H9 (cell line): ENCODE measurements at regions not wholly inside any gene's neighbourhood (a gene's known extent, or its start where the extent isn't known, plus 50 kb on each side); places are given as distances from the start of the nearest gene placed in this dataset.

Source experiments
- DNase-seq: peaks from one replicate; pipeline ENCODE4 v3.0.0-alpha.2; 2017
- H2AFZ ChIP-seq: one replicate; pipeline ENCODE4 v1.6.1; 2013; ENCODE audit warnings: mild to moderate bottlenecking, low read length, control low read depth, moderate library complexity
- H2AK5ac ChIP-seq: 2 replicates; pipeline ENCODE4 v1.6.1; 2013; ENCODE audit warnings: low read length, control low read depth, mixed read lengths; ENCODE audit not compliant: insufficient read length
- H2BK120ac ChIP-seq: one replicate; pipeline ENCODE4 v1.6.1; 2013; ENCODE audit warnings: low read depth, mild to moderate bottlenecking, low read length, control low read depth, inconsistent platforms; ENCODE audit not compliant: poor library complexity, severe bottlenecking
- H2BK12ac ChIP-seq: 2 replicates; pipeline ENCODE4 v1.6.1; 2013; ENCODE audit warnings: low read length, control low read depth, mixed read lengths, low read depth; ENCODE audit not compliant: insufficient read length
- H2BK15ac ChIP-seq: 2 replicates; pipeline ENCODE4 v1.6.1; 2013; ENCODE audit warnings: low read depth, low read length, control low read depth
- H2BK20ac ChIP-seq: one replicate; pipeline ENCODE4 v1.6.1; 2013; ENCODE audit warnings: low read depth, mild to moderate bottlenecking, low read length, control low read depth, inconsistent platforms; ENCODE audit not compliant: poor library complexity, severe bottlenecking
- H2BK5ac ChIP-seq: 2 replicates; pipeline ENCODE4 v1.6.1; 2013; ENCODE audit warnings: low read length, control low read depth, mixed read lengths; ENCODE audit not compliant: insufficient read length
- H3K14ac ChIP-seq: 2 replicates; pipeline ENCODE4 v1.6.1; 2013; ENCODE audit warnings: low read length, control low read depth; ENCODE audit not compliant: insufficient read depth
- H3K18ac ChIP-seq: 2 replicates; pipeline ENCODE4 v1.6.1; 2013; ENCODE audit warnings: low read depth, mild to moderate bottlenecking, mixed read lengths, low read length, control low read depth; ENCODE audit not compliant: insufficient read length
- H3K23ac ChIP-seq: 2 replicates; pipeline ENCODE4 v1.6.1; 2013; ENCODE audit warnings: low read length, control low read depth, mixed read lengths, low read depth; ENCODE audit not compliant: insufficient read length
- H3K23me2 ChIP-seq: 2 replicates; pipeline ENCODE4 v1.6.1; 2013; ENCODE audit warnings: low read depth, mild to moderate bottlenecking, mixed read lengths, low read length, control low read depth; ENCODE audit not compliant: insufficient read length, poor library complexity, severe bottlenecking
- H3K27ac ChIP-seq: 2 replicates; pipeline ENCODE4 v1.5.1; 2013; ENCODE audit warnings: low read length, control low read depth, mixed read lengths, low read depth; ENCODE audit not compliant: insufficient read length
- H3K27me3 ChIP-seq: 2 replicates; pipeline ENCODE4 v1.6.1; 2013; ENCODE audit warnings: low read length, control low read depth, inconsistent platforms; ENCODE audit not compliant: insufficient read depth
- H3K4ac ChIP-seq: 2 replicates; pipeline ENCODE4 v1.6.1; 2013; ENCODE audit warnings: low read depth, mild to moderate bottlenecking, control low read depth, inconsistent platforms, low read length, moderate library complexity
- H3K4me1 ChIP-seq: 2 replicates; pipeline ENCODE4 v1.6.1; 2013; ENCODE audit warnings: low read length, control low read depth, inconsistent platforms; ENCODE audit not compliant: insufficient read depth
- H3K4me2 ChIP-seq: 2 replicates; pipeline ENCODE4 v1.6.1; 2013; ENCODE audit warnings: low read length, control low read depth, mixed read lengths; ENCODE audit not compliant: insufficient read length, insufficient read depth
- H3K56ac ChIP-seq: 2 replicates; pipeline ENCODE4 v1.6.1; 2013; ENCODE audit warnings: low read depth, mild to moderate bottlenecking, mixed read lengths, low read length, control low read depth; ENCODE audit not compliant: insufficient read length
- H3K79me1 ChIP-seq: 2 replicates; pipeline ENCODE4 v1.6.1; 2013; ENCODE audit warnings: low read depth, mild to moderate bottlenecking, moderate library complexity, low read length, control low read depth, inconsistent platforms; ENCODE audit not compliant: insufficient read depth, poor library complexity, severe bottlenecking
- H3K79me2 ChIP-seq: 2 replicates; pipeline ENCODE4 v1.6.1; 2013; ENCODE audit warnings: low read length, control low read depth, inconsistent platforms; ENCODE audit not compliant: insufficient read depth
- H3K9ac ChIP-seq: 2 replicates; pipeline ENCODE4 v1.6.1; 2013; ENCODE audit warnings: low read length, control low read depth, mixed read lengths; ENCODE audit not compliant: insufficient read length; ENCODE audit errors: extremely low read depth
- H3K9me3 ChIP-seq: one replicate; pipeline ENCODE4 v1.6.1; 2013; ENCODE audit warnings: low read depth, low read length, inconsistent platforms; ENCODE audit not compliant: control insufficient read depth
- H3T11ph ChIP-seq: one replicate; pipeline ENCODE4 v1.6.1; 2013; ENCODE audit warnings: mild to moderate bottlenecking, low read length, control low read depth, inconsistent platforms
- H4K20me1 ChIP-seq: one replicate; pipeline ENCODE4 v1.6.1; 2013; ENCODE audit not compliant: control insufficient read depth, insufficient read length, insufficient read depth
- H4K5ac ChIP-seq: 2 replicates; pipeline ENCODE4 v1.6.1; 2013; ENCODE audit warnings: low read depth, mild to moderate bottlenecking, mixed read lengths, low read length, control low read depth; ENCODE audit not compliant: insufficient read length
- H4K8ac ChIP-seq: replicated peaks from 2 replicates; pipeline ENCODE4 v1.6.1; 2013; ENCODE audit warnings: low read length, control low read depth, mixed read lengths, low read depth; ENCODE audit not compliant: insufficient read length
- H4K91ac ChIP-seq: 2 replicates; pipeline ENCODE4 v1.6.1; 2013; ENCODE audit warnings: low read depth, mild to moderate bottlenecking, moderate library complexity, mixed read lengths, low read length, control low read depth; ENCODE audit not compliant: insufficient read length
- H3K27ac Mint-ChIP-seq, 3 experiments: 2 replicates in 2 of 3; 3 replicates in 1 of 3; pipeline ENCODE4 v1.8.0; 2020 to 2021; ENCODE audit warnings: mixed read lengths in 3 of 3, mild to moderate bottlenecking in 1 of 3, moderate library complexity in 1 of 3
- H3K27me3 Mint-ChIP-seq: 2 replicates; pipeline ENCODE4 v1.8.0; 2021; ENCODE audit warnings: low read depth, mild to moderate bottlenecking, moderate library complexity, mixed read lengths
- H3K36me3 Mint-ChIP-seq, 3 experiments: 2 replicates in 2 of 3; 3 replicates in 1 of 3; pipeline ENCODE4 v1.8.0; 2020 to 2021; ENCODE audit warnings: low read depth in 3 of 3, mixed read lengths in 3 of 3; ENCODE audit not compliant: insufficient read depth in 1 of 3
- H3K4me1 Mint-ChIP-seq, 2 experiments: 2 replicates each; pipeline ENCODE4 v1.8.0; 2020; ENCODE audit warnings: mixed read lengths in 2 of 2
- H3K4me3 Mint-ChIP-seq, 2 experiments: 2 replicates in 1 of 2; 3 replicates in 1 of 2; pipeline ENCODE4 v1.8.0; 2020 to 2021; ENCODE audit warnings: mild to moderate bottlenecking in 2 of 2, mixed read lengths in 2 of 2, moderate library complexity in 1 of 2
- H3K9me3 Mint-ChIP-seq, 2 experiments: 2 replicates in 1 of 2; 3 replicates in 1 of 2; pipeline ENCODE4 v1.8.0; 2020; ENCODE audit warnings: mild to moderate bottlenecking in 2 of 2, mixed read lengths in 2 of 2, moderate library complexity in 1 of 2
- WGBS: extraction: QIAGEN DNeasy Blood & Tissue Kit; methylation state at CpG from one replicate; pipeline ENCODE4 v1.1.7; 2013; ENCODE audit warnings: missing lambda C conversion rate, low lambda C conversion rate, mixed read lengths; ENCODE audit not compliant: insufficient read length; ENCODE audit errors: extremely low coverage; 5-methylcytosine and 5-hydroxymethylcytosine counted together
- TF ChIP-seq, protein P1 (sequence below): fragments of 200-600 bp; sonication (generic); conservative IDR thresholded peaks from 3 replicates; pipeline ENCODE4 v1.8.0; 2021; ENCODE audit warnings: antibody characterized with exemption, mild to moderate bottlenecking

DNA sequence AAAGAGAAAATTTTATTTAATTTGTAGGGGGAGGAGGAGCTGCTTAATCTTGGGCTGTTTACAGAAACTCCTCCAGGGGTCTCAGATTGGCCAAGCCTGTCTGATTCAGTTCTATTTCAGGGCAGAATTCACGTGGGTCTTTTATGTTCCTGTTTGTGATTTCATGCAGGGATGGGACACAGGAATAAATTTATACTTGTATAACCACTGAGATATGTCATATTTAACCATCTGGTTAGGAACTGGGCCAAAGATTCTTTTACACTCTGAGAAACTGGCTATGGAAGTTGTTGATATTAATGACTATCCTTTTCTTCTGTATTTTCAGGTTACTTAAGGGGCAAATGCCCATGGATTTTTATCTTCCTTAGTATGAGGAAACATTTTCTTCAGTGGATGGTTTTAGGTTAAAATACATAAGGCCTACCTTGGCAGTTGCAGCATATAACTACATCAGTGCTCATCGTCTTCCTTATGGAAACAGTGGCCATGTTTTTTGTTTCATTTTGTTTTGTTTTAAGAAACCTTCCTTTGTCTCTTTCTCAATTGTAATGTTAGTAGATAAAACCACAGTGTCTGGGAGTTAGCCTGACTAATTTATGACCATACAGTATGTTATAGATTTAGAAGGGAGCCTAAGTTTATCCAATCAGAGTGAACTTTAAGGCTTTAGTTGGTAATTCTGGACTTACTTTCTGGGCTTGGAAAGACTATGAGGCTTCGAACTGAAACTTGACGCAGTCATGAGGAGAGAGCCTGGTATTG lies 132.4 kb upstream of the ANO3 start:
- no peak overlapping the region for H3K27ac Mint-ChIP-seq

More for the DNA sequence above, 132.4 kb upstream of the ANO3 start:
- H2BK120ac ChIP-seq: no peak overlapping the region
- H3K56ac ChIP-seq: no peak overlapping the region
- H2BK5ac ChIP-seq: no peak overlapping the region
- H3K9me3 ChIP-seq: no peaks in the 10 kb centered on the region
- Mint-ChIP-seq H3K27me3 (no peaks in the 10 kb centered on the region), H3K4me3 (no peak overlapping the region), H3K9me3 (no peaks in the 10 kb centered on the region), H3K4me1 (no peaks in the 10 kb centered on the region), H3K36me3 (no peaks in the 10 kb centered on the region)
- H2AFZ ChIP-seq: no peak overlapping the region
- H3K14ac ChIP-seq: no peak overlapping the region
- H3K79me1 ChIP-seq: no peaks in the 10 kb centered on the region
- no peak overlapping the region for H2BK15ac ChIP-seq
- no peak for DNase-seq
- no peaks in the 10 kb centered on the region for H3K27me3 ChIP-seq
- H3T11ph ChIP-seq: no peak overlapping the region
- H2BK20ac ChIP-seq: no peak overlapping the region
- no peaks in the 10 kb centered on the region for H3K23me2 ChIP-seq
- H2BK12ac ChIP-seq: no peak overlapping the region
- H3K23ac ChIP-seq: no peak overlapping the region
- no peak overlapping the region for H2AK5ac ChIP-seq
- H3K9ac ChIP-seq: no peak overlapping the region
- H4K20me1 ChIP-seq: no peaks in the 10 kb centered on the region
- H4K5ac ChIP-seq: no peak overlapping the region
- no peak overlapping the region for H3K18ac ChIP-seq
- H4K91ac ChIP-seq: no peak overlapping the region
- H3K27ac ChIP-seq: no peak overlapping the region
- WGBS: no CpG with 5 or more reads among the region's 4 CpGs
- no peak overlapping the region for H3K4me2 ChIP-seq
- no peaks in the 10 kb centered on the region for H3K79me2 ChIP-seq
- TF ChIP-seq, protein P1, sequence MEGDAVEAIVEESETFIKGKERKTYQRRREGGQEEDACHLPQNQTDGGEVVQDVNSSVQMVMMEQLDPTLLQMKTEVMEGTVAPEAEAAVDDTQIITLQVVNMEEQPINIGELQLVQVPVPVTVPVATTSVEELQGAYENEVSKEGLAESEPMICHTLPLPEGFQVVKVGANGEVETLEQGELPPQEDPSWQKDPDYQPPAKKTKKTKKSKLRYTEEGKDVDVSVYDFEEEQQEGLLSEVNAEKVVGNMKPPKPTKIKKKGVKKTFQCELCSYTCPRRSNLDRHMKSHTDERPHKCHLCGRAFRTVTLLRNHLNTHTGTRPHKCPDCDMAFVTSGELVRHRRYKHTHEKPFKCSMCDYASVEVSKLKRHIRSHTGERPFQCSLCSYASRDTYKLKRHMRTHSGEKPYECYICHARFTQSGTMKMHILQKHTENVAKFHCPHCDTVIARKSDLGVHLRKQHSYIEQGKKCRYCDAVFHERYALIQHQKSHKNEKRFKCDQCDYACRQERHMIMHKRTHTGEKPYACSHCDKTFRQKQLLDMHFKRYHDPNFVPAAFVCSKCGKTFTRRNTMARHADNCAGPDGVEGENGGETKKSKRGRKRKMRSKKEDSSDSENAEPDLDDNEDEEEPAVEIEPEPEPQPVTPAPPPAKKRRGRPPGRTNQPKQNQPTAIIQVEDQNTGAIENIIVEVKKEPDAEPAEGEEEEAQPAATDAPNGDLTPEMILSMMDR: no peak
- H3K4me1 ChIP-seq: no peaks in the 10 kb centered on the region
- no peak overlapping the region for H3K4ac ChIP-seq
- H4K8ac ChIP-seq: no peak overlapping the region
